ENCODE measurements at regions not wholly inside any gene's neighbourhood (a gene's known extent, or its start where the extent isn't known, plus 50 kb on each side); places are given as distances from the start of the nearest gene placed in this dataset.

DNA sequence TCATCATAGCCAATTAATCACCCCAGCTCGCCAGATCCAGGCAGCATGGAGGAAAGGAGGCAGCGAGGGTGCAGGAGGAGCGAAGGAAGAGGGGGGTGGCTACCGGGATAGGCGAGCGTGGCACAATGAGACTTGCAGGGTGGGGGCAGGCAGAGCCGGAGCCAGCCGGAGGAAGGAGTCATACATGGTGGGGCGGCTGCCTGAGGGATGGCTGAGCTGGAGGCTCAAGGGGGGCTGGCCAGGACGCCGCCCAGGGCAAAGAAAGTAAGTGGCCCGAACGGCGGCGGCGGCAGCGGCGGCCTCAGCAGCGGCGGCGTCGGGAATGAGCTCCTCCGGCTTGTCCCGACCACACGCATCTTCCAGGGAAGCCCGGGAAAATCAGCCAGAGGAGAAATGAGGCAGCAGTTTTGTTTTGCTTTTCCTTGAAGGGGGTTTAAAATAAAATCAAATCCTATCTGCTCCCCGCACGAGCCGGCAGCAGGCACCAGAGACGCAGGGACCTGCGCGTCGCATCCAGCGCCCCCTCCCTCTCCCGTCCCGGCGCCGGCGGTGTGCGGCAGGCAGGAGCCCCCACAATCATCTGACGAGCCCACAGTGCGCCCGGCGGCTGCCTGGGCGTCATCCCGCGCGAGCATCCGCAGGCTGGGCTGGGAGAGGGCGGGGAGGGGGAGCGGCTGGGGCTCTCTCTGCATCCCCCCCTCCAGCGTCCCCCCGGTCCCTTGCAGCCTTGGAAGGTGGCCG, 263.6 kb downstream of the CTTN start:
- no peak for DNase-seq

DNA sequence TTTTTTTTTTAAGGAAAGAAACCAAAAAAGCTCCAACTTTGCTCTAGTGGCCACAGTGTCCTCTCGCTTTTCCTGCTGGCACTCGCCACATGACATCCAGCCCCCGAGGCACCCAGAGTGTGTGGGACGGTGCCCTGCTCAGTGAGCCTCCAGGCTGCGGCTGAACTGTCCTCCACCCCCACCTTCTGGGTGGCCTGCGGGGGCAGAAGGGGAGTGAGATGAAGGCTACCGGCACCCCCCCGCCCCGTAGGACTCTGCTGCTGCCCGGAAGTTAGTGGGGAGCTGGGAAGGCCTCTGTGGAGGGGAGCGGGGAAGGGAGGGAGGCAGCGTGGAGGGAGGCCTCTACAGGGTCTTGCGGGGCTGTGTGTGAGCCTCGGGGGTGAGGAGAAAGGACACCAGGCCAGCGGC, 264.4 kb downstream of the CTTN start:
- no peak for DNase-seq

GRCh38 chr11:70663815-70664214, 265.5 kb downstream of the CTTN start:
- DNase-seq: no peak

DNA sequence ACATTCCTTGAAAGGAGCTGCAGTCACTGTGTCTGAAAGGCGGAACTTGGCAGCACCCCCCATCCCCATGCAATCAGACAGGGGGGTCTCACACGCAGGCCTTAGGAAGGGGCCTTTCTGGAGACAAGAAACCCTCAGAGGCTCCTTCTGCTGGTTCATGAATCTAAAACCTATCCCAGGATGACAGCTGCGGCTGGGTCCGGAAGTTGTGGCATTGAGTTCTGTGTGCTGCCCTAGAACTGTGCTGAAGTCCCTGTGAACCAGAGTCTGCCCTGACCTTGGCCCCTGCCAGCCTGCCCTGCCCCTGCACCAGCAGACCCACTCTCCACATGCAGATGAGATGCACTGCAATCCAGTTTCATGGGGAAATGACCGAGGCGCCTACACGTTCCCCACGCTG, 268.0 kb downstream of the CTTN start:
- DNase-seq: no peak

GRCh38 chr11:70667767-70668166, 269.4 kb downstream of the CTTN start:
- DNase-seq: no peak

DNA sequence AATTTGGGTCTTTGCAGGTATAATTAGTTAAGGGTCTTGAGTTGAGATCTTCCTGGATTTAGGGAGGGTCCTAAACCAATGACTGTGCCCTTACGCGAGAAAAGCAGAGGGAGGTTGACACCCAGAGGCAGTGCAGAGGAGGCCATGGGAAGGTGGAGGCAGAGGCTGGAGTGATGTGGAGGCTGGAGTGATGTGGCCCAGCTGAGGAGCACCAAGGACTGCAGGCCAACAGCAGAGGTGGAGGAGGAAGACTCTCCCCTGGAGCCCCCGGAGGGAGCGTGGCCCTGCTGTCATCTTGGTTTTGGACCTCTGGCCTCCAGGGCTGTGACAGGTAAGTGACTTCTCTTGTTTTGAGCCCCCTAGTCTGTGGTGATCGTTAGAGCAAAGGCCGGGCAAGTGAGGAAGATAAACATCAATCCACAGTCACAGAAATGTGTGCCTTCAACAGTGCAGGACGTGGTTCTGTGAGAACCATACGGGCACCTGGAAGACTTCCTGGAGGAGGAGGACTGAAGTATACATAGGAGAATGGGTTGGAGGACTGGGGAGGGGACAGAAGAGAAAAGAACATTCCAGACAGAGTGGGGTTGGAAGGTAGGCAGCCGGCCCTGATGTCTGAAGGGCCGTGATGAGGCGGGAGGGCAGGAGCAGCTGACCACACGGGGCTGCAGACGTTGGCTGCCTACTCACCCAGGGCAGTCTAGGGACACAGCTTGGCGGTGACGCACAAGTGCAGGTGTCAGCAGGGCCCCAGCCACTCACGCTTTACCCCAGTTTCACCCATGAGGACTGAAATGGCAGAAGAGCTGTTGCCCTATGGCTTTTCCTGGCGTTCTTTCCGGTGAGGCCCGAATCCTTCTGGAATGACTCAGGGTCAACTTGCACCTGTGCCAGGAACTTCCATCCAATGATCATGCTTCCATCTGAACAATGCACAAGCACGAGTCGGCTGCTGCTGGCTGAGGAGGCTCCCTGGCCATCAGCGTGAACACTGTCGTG, 270.2 kb downstream of the CTTN start:
- no peak for DNase-seq

DNA sequence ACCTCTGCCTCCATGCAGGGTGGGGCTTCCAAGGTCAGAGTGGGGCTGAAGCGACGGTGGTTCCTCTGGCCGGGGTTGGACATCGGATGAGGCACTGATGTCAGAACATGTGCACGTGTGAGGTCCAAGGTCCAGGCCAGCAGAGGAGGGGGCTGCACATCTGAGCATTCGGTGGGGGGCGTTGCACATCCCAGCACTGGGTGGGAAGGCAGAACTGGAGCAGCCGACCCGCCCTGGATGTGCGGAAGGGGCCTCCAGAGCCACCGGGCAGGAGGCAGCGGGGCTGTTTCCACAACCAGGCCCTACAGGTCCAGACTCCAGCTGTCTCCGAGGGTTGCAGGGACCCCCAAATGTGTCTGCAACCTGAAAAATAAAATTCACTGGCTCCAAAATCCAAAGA, 271.0 kb downstream of the CTTN start:
- DNase-seq: no peak

DNA sequence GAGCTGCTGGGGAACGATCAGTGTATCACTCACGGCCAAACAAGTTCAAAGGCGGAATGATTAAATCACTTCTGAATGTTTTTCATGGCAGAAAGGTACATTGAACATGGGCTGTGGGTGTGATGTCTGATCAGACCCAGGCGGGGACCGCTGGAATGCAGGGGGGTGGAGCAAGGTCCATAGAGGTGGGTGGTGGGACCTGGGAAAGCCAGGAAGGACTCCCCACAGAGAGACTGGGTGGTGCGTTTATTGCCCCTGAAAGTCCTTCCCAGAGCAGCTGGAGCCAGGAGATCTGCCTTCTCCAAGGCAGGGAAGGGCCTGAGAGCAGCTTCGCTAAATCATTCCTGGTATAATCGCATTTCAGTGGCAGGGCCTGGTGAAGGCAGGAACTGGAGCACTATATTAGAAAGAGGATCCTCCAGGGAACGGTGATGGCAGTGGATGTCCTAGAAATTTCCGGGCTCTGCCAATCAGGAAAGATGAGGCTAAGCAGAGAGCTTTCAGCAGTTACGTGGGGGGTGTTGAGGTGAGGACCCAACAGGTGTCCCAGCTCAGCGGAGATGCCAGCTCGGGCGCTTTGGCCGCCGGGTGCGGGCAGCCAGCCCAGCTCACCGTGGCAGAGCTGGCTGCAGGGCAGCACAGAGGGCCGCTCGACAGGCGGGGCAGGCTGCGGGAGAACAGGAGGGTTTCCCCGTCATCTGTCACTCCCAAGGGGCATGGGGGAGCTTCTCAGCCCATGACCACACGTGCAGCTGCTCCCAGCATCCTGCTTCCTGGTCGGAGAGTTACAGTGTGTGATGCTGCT, 271.7 kb downstream of the CTTN start:
- DNase-seq: no peak

GRCh38 chr11:70670676-70671034, 272.3 kb downstream of the CTTN start:
- no peak for DNase-seq

GRCh38 chr11:70671083-70671482, 272.8 kb downstream of the CTTN start:
- no peak for DNase-seq

GRCh38 chr11:70671611-70672010, 273.3 kb downstream of the CTTN start:
- DNase-seq: no peak

- DNase-seq: no peak
Measured at GRCh38 chr11:70672991-70673653, 274.8 kb downstream of the CTTN start.

GRCh38 chr11:70674605-70675004, 276.3 kb downstream of the CTTN start:
- no peak for DNase-seq

DNA sequence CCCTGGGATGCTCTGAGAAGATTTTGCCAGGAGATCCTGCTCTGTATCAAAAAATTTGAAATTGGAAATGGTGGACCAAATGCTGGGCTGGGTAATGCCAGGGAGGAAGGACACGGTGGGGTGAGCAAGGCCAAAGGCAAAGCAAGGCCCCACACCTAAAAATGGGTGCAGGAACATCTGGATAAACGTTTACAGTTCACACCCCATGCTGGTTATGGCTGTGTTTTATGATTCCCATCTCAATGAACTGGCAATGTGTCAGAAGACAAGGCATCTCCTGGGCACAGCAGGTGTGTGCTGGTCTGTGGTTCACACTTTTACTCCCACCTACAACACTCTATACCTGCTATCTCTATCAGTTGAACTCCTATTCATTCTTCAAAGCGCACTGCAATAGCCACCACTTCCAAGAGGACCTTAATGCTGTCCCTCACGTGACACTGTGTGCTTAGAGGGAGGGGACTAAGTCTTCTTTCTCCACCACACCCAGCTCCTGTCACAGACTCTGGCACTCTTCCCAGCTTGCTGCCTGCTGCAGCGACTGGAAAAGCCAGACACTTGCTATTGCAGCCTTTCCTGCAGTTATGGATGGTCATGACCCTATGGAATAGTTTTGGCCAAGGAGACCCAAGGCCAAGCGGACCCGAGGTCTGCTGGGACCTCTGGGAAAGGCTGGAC, 277.5 kb downstream of the CTTN start:
- no peak for DNase-seq

GRCh38 chr11:70677232-70677916, 279.0 kb downstream of the CTTN start:
- DNase-seq: no peak

GRCh38 chr11:70678931-70679900, 280.9 kb downstream of the CTTN start:
- DNase-seq: no peak

DNA sequence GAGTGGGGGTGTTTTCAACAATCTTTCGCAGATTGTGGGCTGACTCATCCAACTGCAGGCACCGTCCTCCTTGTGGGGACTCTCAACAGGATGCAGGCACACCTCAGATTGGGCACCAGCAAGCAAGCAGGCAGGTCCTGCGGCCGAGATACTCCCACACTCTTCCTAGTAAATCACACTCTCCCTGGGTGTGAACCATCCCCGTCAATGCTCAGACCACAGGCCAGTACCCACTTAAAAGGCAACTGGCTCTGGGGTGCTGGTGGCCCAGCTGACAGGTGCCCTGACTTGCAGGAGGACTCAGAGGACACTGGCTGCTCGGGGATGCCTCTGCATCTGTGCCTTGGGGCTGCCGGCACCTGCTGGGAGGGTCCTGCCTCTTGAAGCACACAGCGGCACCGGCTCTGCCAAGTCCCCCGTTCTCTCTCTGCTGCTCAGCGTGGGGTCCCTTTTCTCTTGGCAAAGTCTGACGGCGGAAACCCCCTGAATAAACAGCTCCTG, 282.5 kb downstream of the CTTN start:
- no peak for DNase-seq

DNA sequence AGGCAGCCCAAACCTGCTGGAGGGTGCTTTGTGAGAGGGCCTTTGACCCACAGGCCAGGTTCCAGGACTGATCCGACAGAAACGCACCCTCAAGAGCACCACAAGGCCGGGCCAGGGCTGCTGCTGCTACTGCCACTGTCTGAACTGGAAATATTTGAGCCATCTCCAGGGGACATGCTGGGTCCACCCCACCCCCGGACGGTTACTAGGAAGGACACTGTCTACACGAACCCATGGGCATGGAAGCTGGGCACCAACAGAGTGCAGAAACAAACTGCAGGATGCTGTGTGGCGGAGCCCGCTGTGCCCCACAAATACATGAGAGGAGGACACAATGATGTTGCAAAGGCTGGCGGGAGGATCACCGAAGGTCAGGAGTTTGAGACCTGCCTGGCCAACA, 283.7 kb downstream of the CTTN start:
- no peak for DNase-seq

DNA sequence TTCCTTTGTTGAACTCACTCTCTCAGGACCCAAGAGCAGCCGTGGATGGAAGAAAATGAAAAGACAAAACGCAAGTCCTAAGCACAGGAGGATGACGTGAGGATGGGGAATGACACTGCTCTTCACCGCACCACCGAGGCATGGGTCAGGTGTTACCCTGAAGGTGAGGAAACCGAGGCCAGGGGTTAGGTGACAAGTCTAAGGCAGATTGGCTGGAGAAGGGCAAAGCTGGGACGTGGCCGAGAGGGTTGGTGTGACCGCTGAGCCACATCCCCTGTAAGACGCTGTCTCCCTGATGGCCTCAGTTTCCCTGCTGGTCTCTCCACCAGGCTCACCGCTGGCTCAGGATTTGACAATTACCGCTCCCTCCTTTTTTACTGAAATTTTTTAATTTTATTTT, 284.4 kb downstream of the CTTN start:
- DNase-seq: no peak

GRCh38 chr11:70687716-70688115, 289.4 kb downstream of the CTTN start:
- DNase-seq: no peak

All from central memory CD4-positive, alpha-beta T cell (primary cell).